Vagina (tissue), 2 donors: ENCODE measurements at regions not wholly inside any gene's neighbourhood (a gene's known extent, or its start where the extent isn't known, plus 50 kb on each side); places are given as distances from the start of the nearest gene placed in this dataset.

Experiments
- POLR2A ChIP-seq, 2 donors: fragments of 450-650 bp; IDR thresholded peaks; one replicate each; pipeline ENCODE4 v1.6.1; 2017; ENCODE audit warnings: antibody characterized with exemption in 2 of 2, mild to moderate bottlenecking in 2 of 2, moderate library complexity in 2 of 2
- POLR2AphosphoS5 ChIP-seq, 2 donors: sonication (generic); formaldehyde crosslinking; IDR thresholded peaks; one replicate each; pipeline ENCODE4 v1.9.0; 2017; ENCODE audit warnings: antibody characterized with exemption in 2 of 2, mild to moderate bottlenecking in 2 of 2, low read depth in 1 of 2; ENCODE audit not compliant: insufficient read depth in 1 of 2

DNA sequence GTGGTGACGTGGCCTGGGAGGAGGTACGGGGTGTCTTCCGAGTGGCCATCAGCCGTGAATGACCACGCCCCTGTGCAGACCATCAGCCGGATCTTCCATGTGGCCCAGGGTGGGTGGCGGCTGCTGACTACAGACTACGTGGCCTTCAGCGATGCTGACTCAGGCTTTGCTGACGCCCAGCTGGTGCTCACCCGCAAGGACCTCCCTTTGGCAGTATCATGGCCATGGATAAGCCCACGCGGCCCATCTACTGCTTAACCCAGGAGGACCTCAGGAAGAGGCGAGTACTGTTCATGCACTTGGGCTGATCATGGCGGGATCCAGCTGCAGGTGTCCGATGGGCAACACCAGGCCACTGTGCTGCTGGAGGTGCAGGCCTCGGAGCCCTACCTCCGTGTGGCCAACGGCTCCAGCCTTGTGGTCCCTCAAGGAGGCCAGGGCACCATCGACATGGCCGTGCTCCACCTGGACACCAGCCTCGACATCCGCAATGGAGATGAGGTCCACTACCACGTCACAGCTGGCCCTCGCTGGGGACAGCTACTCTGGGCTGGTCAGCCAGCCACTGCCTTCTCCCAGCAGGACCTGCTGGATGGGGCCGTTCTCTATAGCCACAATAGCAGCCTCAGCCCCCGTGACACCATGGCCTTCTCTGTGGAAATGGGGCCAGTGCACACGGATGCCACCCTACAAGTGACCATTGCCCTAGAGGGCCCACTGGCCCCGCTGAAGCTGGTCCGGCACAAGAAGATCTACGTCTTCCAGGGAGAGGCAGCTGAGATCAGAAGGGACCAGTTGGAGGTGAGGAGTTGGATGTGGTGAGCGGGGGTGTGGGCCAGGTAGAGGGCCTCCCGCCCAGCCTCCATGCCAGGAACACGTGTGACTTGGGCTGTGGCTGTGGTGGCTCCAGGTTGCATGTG lies 178.4 kb downstream of the TBC1D2B start:
- no peak for TF ChIP-seq POLR2A (IDR thresholded peaks at IDR 0.05)
- TF ChIP-seq POLR2AphosphoS5 (IDR thresholded peaks at IDR 0.05; ENCODE audit: insufficient read depth in 1 of 2, low read depth in 1 of 2) = no peak
